Activated T-cell treated with anti-CD3 and anti-CD28 coated beads for 1 hour (primary cell): ENCODE measurements at regions not wholly inside any gene's neighbourhood (a gene's known extent, or its start where the extent isn't known, plus 50 kb on each side); places are given as distances from the start of the nearest gene placed in this dataset.
A peak's percentile ranks its signal among the peaks of the same experiment; 100 is the strongest.

Experiments
- DNase-seq: peaks from one replicate; pipeline ENCODE4 v3.0.0-alpha.2; 2020; ENCODE audit warnings: low read depth

DNA sequence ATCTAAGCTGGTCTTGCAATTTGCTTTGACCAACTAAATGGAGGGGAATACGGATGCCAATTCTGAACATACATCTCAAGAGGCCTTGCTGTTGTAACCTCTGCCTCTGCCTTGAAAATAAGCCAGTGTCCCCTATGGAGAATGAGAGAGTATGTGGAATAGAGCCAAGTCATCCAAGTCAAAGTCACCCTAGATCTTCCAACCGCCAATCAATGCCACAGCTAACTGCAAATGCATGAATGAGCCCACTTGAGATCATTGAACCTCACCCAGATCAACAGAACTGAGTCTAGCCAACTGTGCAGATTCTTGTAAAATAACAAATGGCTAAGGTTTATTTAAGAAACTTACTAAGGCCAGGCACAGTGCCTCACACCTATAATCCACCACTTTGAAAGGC lies 139.8 kb upstream of the TANK start:
- DNase-seq = no peak

DNA sequence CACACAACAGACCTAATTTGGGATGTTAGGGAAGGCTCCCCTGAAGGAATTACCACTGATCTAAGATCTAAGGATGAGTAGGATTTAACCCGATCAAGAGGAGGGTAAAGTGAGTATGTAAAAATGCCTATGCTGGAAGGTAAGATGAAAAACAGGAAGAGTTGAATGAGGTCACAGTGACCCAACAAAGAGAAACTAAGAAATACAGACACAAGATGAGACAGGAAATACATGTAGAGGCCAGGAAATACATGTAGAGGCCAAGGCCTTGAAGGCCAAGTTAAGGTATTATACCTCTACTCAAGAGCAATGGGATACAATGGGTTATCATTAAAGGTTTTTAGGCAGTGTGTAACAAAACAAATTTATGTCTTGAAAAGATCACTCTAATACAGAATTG lies 131.6 kb upstream of the TANK start:
- DNase-seq = no peak

DNA sequence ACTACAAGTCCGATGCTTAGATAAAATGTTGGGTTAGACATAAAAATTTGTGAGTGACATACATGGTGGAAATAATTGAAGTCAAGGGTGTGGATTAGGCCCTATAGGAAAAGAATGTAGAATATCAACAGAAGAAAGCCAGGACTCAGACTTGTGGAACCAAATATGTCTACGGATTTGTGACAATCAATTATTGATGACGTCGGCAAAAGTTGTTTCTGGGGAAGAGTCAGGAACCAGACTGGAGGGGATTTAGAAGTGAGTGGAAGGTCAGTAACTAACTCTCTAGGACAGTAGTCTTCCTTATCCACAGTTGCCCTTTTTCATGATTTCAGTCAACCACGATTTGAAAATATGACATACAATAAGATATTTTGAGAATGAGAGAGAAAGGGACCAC lies 130.9 kb upstream of the TANK start:
- DNase-seq = no peak

DNA sequence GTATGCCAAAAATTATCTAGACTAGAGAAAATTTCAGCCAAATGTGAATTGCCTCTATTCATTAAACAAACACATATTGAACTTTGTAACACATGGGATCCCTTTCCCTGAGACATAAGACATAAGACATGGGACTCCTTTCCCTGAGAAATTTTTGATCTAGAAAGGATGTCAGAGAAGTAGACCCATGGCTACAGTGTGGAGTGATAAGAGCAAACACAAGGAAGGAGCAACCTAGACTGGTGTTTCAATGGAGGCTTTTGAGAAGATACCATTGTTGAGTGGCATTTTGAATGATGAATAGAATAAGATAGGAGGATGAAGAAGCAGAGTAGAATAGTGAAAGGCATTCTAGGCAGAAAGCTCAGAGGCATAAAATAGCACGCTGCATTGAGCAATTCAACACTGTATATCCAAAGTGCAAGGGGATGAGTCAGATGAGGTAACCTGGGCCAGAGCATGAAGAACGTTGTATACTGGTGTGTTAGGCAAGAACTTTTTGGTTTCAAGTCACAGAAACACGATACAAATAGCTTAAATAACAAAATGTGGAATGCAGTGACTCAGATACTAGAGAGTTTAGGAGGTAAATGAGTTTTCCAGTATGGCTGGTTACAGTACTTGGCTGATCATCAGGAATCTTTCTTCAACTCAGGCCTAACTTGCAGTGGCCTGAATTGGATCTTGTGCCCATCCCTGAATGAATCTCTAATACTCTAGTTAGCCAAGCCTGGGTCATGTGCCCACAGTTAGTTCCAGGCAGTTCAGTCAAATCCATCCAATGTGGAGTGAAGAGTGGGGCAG lies 129.8 kb upstream of the TANK start:
- no peak for DNase-seq

DNA sequence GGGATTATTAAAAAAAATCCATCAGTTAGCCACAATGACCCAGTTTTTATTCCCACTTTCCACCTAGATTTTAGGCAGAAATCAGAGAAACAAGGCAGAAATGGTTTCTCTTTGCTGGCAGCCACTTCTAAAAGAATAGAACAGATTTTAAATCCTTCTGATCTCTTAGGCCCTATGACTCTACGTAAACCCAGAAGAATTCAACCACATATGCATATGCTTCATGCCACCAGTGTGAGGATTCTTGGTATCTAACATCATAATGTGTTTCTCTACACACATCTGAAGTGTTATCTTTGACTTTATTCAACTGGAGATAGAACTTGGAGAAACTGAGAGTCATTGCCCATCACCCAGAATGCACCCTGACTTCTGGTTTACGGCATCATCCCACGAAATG lies 128.7 kb upstream of the TANK start:
- no peak for DNase-seq

DNA sequence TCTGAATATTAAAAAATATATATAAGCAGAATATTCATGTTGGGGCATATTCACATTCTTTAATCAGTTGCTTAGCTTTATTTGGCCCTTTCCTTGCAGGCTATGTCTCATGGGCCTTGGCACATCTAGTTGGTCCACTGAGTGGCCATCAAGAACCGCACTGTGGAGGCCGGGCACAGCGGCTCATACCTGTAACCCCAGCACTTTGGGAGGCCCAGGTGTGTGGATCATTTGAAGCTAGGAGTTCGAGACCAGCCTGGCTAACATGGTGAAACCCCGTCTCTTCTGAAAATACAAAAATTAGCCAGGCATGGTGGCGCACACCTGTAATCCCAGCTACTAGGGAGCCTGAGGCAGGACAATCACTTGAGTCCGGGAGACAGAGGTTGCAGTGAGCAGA lies 127.6 kb upstream of the TANK start:
- no peak for DNase-seq

DNA sequence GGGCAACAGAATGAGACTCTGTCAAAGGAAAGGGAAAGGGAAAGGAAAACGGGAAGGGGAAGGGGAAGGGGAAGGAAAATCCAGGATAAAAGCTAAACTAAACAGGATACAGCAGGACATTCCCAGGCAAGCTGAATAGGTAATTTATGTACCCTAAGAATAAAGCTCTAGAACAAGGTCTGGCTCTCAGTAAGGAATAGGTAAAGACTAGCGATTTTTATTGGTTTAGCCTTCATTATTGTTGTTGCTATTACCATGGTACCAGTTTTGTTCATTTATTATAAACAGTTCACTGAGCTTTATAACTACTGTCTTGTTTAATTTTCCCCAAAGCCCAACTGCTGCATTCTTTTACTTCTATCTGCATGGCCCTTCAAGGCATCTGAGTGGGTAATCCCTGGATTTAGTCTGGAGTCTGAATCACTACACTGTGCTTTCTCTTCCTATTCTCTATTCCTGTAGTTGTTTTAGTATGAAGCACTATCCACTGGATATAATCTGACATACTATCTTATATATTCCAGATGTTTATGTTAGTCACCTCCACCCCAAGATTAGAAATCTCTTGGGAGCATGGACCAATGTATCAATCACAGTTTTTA lies 127.1 kb upstream of the TANK start:
- DNase-seq = no peak

DNA sequence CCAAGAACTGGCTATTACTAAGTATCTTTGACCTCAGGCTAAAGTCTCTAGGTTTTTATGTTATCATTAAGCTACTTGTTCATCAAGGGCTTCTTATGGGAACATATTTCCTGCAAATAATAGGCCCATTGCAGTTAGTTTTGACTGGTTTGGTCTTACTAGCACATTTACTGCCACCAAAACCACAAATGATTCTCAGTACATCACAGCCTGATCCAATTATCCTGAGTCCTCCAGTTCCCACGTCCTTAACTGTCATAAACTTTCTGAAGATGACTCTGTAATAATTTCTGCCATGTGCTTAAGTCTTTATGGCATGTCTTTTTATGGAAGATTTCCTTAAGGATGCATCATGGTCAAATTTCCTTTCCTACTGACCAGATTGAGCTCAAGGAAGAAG lies 123.3 kb upstream of the TANK start:
- DNase-seq = no peak

DNA sequence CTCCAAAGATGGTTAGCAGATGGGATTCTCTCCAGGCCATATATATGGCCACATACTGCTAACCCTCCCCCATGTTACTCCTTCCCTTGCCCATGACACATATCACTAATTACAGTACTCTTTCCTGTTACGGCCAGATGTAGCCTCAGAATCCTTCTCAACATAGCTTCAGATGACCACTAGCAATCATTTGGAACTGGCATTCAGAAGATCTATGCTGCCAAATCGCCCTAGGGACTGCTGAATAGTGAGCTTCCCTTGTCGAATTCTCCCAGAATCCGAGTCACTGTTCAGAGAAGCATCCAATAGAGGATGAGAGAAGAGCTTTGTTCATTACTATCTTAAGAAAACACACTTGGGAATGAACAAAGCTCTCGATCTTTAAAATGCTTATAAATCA lies 121.2 kb upstream of the TANK start:
- no peak for DNase-seq

DNA sequence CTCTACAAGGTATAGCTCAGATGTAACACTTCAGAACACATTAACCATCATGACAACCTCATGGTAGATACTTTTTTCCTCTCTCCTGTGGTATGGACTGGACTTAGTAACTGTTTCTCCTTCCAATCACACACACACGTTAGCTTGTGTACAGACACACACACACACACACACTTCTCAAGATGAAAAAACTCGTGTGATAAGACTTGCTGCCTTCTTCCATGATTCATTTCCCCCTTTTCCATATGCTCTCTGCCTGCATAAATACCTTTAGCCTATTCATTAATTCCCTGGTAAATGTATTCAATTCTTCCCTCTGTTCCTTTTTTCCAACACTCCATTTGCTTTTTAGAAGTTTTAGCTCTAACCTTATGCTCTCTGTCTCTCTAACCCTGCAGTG lies 118.9 kb upstream of the TANK start:
- DNase-seq = no peak

DNA sequence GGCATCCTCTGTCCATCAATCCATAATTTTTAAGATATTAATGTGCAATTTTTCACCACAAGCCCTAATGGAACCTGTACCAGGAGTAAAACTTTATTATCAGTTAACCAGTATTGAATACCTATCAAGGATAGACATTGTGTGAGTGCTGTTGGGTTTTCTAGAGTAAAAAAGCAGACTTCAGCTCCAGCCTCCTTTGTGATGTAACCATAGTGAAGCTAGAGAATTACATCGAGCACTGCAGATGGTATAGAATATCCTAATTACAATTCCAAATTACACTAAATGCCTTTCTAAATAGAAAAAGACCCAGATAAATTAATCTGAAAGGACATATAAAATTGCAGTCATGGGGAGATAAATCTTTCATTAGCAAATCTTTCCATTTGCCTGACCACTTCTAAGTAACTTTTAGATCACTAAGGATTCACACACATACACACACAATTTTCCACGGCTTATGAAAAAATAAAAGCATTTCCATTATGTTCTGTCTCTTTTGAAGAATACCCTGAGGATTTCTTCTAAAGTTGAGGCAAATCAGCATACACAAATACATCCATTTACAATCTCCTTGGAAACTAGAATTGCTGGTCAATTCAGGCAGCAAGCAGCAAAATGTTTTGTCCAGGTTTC lies 117.1 kb upstream of the TANK start:
- DNase-seq = no peak

DNA sequence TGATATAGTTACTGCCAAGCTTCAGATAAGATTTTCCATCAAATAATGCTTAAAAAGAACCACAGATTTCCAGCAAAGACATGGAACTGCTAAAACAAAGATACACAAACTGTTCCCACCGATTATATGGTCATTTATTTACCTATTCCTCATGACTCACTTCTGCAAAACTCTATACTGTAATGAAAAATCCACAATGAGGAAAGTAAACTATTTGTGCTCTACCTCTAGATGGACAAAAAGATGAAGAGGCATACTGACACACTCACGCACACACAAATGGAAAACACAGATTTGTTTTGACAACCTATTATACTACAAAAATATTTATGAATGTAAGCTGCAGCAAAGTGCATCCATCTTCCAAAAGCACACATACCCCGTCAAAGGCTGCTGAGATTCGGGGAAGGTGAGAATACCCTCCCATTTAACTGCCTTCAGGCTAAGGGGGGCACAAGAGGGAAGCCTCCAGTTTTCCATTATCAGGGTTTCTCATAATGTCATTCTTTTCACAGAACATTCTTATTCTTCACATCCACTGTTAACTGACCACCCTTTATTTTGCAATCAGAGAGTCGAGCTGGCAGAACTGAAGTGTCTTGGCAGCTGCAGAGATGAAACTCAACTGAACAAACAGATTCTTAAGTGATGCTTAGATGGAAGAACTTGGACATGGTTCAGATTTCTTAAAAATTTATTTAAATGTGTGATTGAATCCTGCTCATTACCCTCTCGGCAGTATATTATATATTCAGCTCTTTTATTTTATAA lies 115.9 kb upstream of the TANK start:
- DNase-seq = no peak

DNA sequence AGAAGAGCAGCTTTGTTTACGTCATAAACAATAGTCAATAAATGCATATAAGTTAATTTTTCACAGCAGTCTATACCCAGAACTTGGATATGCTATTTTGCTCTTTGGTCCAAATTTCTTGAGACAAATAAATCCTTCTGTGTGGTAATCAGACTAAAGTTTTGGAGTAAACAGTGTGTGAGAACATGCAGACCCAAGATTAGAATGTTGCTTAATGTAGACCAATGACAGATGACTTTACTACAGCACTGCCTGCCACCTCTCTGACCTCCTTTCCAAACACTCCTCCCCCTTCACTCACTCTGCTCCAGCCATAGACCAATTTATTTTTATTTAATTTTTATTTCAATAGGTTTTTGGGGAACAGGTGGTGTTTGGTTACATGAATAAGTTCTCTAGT lies 115.3 kb upstream of the TANK start:
- DNase-seq = no peak

DNA sequence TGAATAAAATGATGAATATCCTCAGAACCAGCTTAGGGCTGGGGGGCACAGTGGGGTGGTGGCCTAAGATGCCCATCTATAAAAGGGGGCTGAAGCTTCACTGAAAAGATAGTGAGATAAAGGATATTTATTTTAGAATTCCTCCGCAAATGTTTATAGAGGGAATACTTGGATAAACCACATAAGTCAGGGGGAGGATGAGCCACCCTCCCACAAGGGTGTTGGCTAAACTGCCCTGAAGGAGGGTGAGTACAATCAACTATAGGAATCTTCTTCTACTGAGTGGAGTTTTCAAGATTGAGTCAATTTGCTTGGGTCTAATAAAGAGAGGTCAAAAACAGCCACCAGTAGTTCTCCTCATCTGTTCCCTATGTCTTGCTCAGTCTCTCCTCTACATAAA lies 114.5 kb upstream of the TANK start:
- no peak for DNase-seq

DNA sequence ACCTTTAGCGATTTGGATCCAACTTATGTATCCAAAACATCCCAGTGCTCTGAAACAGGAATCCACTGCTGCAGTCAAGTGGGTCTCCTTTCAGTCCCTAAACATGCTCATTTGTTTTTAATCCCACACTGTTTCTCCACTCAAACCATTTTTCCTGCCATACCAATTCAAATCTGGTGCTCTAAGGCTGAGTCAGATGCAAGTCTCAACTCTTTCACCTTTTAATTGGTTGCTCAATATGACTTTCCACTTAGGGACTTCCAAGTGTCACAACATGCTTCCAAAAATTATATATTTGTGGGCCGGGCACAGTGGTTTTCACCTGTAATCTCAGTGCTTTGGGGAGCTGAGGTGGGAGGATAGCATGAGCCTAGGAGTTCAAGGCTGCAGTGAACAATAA lies 113.4 kb upstream of the TANK start:
- no peak for DNase-seq

DNA sequence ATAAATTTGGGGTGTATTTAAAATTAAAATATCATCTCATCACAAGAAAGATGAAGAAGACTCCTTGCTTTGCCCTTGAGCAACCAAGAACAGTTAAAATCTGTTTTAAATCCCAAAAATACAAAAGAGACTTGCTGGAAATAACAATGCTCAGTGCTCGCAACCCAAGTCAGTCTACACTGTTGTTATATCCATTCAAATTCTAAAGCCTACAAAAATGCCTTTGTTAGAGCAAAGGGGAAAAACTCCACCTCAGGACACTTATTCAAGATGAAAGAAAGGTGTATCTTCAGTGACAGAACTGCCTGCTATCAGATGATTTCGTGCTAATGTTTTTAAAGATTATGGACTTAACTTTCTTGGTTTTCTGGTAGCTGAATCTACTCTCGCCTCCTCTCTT lies 111.9 kb upstream of the TANK start:
- no peak for DNase-seq

DNA sequence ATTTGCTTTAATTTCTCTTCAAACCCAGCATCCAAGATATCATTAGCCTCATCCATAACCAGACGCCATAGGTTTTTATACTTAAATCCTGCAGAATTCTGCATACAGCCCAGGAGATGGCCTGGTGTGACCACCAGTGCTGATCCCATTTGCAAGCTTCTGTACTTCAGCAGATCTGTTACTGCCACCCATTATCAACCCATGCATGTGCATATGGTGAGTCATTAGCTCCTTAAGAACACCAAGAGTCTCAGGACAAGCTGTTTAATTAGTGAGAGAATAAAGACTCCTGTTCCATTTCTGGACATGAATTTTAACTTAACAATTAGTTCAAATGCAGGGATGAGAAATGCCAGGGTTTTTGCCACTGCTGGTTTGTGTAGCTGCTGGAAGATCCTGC lies 110.7 kb upstream of the TANK start:
- no peak for DNase-seq

DNA sequence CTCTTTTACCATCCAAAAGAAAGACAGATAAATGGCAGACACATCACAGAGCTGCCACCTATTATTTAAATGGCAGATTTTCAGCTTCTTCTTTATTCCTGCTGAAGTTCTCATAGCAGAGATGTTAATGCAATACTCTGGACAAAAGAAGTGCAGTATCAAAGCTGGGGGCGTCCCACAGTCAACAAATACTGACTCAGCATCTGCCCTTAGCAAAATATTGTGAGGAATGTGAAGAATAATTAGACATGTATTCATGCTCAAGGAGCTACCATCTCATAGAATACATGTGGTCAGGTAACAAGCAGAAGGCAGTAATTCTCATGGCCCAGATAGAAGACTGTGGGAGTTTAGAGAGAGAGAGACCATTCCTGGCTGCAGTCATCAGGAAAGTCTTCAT lies 108.0 kb upstream of the TANK start:
- no peak for DNase-seq

DNA sequence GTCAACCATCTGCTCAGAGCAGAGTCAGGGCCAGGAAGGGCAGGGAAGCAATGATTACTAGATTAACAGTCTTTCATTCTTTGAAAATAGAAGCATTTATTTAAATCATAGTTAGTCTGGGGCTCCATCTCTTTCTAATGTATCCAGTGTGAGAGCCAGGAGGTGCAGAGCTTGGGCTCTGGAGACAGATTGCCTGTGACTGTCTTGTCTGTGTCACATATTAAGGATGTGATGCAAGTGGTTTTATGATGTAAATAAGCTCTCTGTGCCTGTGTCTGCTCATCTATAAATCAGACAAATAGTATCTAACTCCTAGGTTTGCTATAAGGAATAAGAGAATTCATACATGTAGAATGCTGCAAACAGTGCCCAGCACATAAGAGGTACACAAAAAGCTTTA lies 104.9 kb upstream of the TANK start:
- no peak for DNase-seq

DNA sequence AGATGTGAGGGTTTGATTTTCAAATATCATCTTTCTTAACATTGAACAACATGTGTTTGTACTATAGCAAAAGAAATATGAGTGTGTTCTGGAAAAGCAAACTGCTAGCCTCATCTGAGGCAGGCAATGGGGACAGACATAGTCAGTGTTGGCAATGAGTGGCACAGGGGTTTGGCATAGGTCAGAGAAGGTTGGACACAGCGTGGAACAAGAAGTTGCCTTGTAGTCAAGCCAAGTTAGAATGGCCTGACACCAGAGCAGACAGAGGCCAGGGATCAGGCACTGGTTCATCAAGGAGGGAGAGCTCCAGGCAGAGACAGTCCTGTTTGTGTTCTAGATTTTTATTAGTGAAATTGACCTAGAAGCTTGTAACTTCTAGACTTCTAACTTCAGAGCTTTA lies 100.8 kb upstream of the TANK start:
- DNase-seq = no peak

DNA sequence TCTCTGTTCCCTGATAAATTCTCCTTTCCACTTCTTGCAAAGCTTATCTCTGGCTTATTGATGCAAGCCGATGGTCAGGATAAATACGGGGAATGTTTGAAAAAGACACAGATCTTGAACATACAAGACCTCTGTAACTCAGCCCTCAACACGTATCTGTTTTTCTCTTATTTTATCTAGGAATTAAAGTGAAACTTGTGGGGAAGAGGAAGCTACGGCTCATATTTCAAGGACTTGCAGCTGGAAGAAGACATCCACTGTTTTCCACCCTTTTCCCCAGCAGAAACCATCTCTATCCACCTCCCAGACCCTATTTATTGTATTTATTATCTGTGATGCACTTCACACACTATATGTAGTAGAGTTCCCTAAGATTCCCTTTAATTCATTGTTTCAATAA lies 98.4 kb upstream of the TANK start:
- no peak for DNase-seq

DNA sequence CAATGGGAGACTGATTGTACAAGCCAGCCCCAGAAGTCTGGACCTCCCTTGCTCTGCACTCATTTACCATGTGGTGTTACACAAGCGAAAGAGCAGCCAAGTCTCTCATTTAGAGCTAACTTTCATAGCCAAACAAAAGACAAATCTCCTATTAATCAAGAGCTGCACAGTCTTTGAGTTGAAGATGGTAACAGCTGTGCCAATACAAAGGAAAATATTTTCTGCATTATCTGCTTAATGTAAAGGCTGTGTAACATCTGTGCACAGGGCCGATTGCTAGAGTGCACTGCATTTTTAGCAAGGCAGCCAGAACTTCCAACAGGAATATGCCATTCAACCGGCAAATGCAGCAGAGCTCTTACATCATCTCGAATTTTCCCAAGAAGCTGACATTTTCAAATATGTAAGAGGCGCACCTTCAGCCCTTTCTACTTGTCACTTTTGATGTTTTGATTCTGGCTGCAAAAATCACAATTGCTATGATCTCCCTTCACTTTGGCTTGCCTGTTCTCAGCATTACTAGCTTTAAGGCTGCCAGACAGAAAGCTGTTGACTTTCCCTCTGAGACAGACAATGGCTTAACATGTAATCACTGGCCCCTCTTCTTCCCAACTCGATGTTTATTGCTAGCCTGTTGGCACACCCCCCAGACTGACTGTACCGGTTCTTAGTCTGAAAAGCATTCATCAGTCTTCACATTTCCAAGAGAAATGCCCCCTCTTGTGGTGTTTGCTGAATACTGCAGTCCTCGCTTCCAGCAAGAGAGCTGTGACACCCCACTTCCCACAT lies 96.9 kb upstream of the TANK start:
- DNase-seq = peak; percentile 30
